ENCODE measurements at regions not wholly inside any gene's neighbourhood (a gene's known extent, or its start where the extent isn't known, plus 50 kb on each side); places are given as distances from the start of the nearest gene placed in this dataset.

DNA sequence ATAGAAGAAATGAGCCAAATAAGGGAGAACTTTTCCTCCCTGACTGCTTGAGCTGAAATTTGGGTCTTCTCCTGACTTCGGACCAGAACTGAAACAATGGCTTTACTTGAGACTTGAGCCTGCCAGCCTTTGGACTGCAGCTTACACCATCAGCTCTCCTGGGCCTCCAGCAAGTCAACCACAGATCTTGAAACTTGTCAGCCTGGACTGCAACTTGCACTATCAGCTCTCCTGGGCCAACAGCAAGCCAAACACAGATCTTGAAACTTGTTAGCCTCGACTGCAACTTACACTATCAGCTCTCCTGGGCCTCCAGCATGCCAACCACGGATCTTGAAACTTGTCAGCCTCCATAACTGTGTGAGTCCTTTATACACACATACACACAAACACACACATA, 425.9 kb upstream of the PCDH7 start:
- H3K4me3 ChIP-seq (ENCODE audit: low read depth, low read length): no peak overlapping the region
- H3K27me3 ChIP-seq: no peaks in the 10 kb centered on the region
- no peaks in the 10 kb centered on the region for H3K36me3 ChIP-seq
- TF ChIP-seq, protein P1, sequence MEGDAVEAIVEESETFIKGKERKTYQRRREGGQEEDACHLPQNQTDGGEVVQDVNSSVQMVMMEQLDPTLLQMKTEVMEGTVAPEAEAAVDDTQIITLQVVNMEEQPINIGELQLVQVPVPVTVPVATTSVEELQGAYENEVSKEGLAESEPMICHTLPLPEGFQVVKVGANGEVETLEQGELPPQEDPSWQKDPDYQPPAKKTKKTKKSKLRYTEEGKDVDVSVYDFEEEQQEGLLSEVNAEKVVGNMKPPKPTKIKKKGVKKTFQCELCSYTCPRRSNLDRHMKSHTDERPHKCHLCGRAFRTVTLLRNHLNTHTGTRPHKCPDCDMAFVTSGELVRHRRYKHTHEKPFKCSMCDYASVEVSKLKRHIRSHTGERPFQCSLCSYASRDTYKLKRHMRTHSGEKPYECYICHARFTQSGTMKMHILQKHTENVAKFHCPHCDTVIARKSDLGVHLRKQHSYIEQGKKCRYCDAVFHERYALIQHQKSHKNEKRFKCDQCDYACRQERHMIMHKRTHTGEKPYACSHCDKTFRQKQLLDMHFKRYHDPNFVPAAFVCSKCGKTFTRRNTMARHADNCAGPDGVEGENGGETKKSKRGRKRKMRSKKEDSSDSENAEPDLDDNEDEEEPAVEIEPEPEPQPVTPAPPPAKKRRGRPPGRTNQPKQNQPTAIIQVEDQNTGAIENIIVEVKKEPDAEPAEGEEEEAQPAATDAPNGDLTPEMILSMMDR (IDR thresholded peaks at IDR 0.05; ENCODE audit: low read depth, low read length): no peak
- no peaks in the 10 kb centered on the region for H3K9me3 ChIP-seq
- no peaks in the 10 kb centered on the region for H3K4me1 ChIP-seq
- DNase-seq: no peak

DNA sequence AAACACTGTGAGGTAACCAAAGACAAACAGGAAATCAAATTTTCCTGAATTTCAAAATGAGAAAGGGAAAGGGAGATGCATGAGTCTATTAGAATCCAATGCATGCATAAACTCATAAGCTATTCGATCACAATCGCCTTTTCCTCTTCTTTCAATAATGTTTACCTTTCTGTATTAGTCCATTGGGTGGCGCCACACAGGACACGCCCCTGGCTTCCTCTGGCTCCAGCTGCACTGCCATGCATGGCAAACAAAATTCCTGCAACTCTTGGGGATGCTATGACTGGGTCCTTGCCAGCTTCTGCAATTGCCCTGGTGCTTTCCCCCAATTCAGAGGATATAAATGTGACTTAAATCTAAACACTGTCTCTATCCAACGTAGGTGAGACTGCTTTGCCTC, 424.5 kb upstream of the PCDH7 start:
- H3K4me1 ChIP-seq: no peaks in the 10 kb centered on the region
- TF ChIP-seq, protein P1 (IDR thresholded peaks at IDR 0.05; ENCODE audit: low read depth, low read length): no peak
- H3K4me3 ChIP-seq (ENCODE audit: low read depth, low read length): no peak overlapping the region
- no peak for DNase-seq
- no peaks in the 10 kb centered on the region for H3K36me3 ChIP-seq
- H3K27me3 ChIP-seq: no peaks in the 10 kb centered on the region
- no peaks in the 10 kb centered on the region for H3K9me3 ChIP-seq

DNA sequence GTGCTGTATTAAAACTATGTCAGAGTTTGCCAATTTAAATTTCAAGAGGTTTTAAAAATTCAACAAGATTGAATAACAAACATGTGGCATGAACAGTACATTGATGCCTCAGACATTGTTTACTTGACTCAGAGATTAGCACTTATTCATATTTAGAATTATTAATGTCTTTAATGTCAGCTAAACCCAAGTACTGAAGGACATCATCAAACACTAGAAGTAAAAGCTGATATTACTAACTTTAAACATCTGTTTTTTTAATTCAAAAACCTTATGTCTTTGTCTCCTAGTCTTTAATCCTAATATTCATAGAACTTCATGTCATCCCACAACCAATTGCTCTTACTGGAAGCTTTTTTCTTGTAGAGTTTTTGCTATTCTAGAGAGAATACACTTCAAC, 406.2 kb upstream of the PCDH7 start:
- no peak overlapping the region for H3K4me3 ChIP-seq (ENCODE audit: low read depth, low read length)
- H3K27me3 ChIP-seq: no peaks in the 10 kb centered on the region
- no peaks in the 10 kb centered on the region for H3K36me3 ChIP-seq
- DNase-seq: no peak
- no peaks in the 10 kb centered on the region for H3K4me1 ChIP-seq
- TF ChIP-seq, protein P1 (IDR thresholded peaks at IDR 0.05; ENCODE audit: low read depth, low read length): no peak
- no peaks in the 10 kb centered on the region for H3K9me3 ChIP-seq

DNA sequence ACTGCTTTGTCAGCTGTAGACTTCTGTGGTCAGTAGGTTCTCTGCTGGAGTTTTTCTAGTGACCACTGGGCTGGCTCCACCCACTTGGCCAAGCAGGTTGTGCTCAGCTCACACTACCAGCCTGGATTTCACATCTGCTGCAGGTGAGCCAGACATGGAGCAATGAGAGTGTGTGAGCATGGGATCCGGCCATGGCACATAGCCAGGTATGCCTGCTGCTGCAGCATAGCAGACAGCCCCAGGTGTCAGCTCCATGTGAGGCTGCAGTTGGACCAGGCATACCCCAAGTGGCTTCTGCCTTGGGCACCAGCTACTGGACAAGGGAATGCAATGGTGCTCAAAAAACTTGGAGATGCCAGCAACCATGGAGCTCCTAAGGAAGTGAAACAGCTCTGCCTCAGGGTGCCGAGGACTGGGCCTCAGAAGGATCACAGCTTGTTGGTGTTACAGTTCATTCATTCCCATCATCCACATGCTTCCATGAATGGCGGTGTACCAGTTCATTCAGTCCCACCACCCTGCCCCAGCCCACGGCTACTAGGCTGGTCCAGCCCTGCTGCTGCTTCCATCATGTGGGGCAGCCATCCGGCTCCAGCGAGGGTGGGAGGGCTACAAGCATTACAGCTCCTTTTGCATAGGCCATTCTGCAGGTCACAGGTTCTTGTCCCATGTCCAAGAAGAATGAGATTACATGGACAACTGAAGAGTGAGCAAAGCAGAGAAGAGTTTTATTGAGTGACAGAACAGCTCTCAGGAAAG, 389.1 kb upstream of the PCDH7 start:
- Histone ChIP-seq H3K9me3 (0 out of 2 replicates have a peak, but pooled peaks cover 2% of the 10 kb centered on the region), H3K27me3 (no peaks in the 10 kb centered on the region), H3K4me3 (ENCODE audit: low read depth, low read length) (no peak overlapping the region), H3K4me1 (no peaks in the 10 kb centered on the region), H3K36me3 (no peaks in the 10 kb centered on the region)
- TF ChIP-seq, protein P1 (IDR thresholded peaks at IDR 0.05; ENCODE audit: low read depth, low read length): no peak
- no peak for DNase-seq

DNA sequence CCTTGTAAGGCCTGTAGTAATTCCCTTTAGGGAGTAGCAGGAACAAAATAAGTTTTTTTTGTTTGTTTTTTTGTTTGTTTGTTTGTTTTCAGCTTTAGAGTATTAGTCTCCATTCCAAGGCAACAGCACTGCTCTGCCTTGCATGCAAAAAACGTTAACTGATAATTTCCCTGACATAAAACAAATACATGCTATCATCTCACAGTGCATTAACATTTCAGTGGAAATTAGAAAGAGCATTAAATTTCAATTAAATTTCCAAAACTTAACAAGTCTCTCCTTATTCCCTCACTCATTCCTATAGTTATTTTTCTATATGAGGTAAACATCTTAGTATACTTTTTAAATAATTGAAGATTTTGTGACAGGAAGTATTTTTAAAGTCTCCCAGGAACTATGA, 378.4 kb upstream of the PCDH7 start:
- Histone ChIP-seq H3K9me3 (no peaks in the 10 kb centered on the region), H3K27me3 (no peaks in the 10 kb centered on the region), H3K36me3 (no peaks in the 10 kb centered on the region), H3K4me1 (no peaks in the 10 kb centered on the region), H3K4me3 (ENCODE audit: low read depth, low read length) (no peak overlapping the region)
- TF ChIP-seq, protein P1 (IDR thresholded peaks at IDR 0.05; ENCODE audit: low read depth, low read length): no peak
- no peak for DNase-seq

DNA sequence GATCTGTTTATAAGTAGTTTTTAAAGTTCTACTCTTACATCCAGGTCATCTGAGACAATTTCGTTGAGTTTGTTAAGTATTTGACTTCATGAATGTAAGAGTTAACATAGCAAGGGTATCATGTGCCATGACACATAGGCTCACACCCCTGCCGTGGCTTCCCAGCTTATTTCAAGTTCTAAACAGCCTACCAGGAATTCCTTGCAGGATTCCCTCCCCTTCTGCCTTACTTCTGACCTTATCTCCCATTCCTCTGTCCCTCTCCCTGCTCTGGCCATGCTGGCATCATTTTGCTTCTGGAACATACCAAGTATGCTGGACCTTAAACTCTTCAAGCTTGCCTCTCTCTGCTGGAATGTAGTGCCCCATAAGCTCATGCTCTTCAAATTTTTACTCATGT, 369.9 kb upstream of the PCDH7 start:
- no peaks in the 10 kb centered on the region for H3K27me3 ChIP-seq
- no peaks in the 10 kb centered on the region for H3K36me3 ChIP-seq
- no peak for DNase-seq
- H3K4me1 ChIP-seq: no peaks in the 10 kb centered on the region
- TF ChIP-seq, protein P1 (IDR thresholded peaks at IDR 0.05; ENCODE audit: low read depth, low read length): no peak
- no peaks in the 10 kb centered on the region for H3K9me3 ChIP-seq
- no peak overlapping the region for H3K4me3 ChIP-seq (ENCODE audit: low read depth, low read length)
